Neural progenitor cell (in vitro differentiated cells): ENCODE measurements at regions not wholly inside any gene's neighbourhood (a gene's known extent, or its start where the extent isn't known, plus 50 kb on each side); places are given as distances from the start of the nearest gene placed in this dataset.
A peak's percentile ranks its signal among the peaks of the same experiment; 100 is the strongest.

ENCODE experiments used
- DNase-seq: peaks from one replicate; pipeline ENCODE4 v3.0.0-alpha.2; 2016; ENCODE audit warnings: low spot score
- H2AFZ ChIP-seq: fragments of 200-600 bp; sonication (generic); replicated peaks from 2 replicates; pipeline ENCODE4 v1.6.1; 2016; ENCODE audit warnings: antibody characterized with exemption
- H3F3A ChIP-seq: fragments of 200-600 bp; sonication (generic); 2 replicates; pipeline ENCODE4 v1.6.1; 2016; ENCODE audit warnings: antibody characterized with exemption, low read depth
- H3K27ac ChIP-seq: fragments of 200-600 bp; sonication (generic); 2 replicates; pipeline ENCODE4 v1.5.1; 2016; ENCODE audit warnings: mild to moderate bottlenecking
- H3K27me3 ChIP-seq: fragments of 200-600 bp; sonication (generic); 2 replicates; pipeline ENCODE4 v1.6.1; 2016; ENCODE audit warnings: mild to moderate bottlenecking, moderate library complexity
- H3K36me3 ChIP-seq: fragments of 200-600 bp; sonication (generic); 2 replicates; pipeline ENCODE4 v1.5.1; 2016
- H3K4me1 ChIP-seq: fragments of 200-600 bp; sonication (generic); 2 replicates; pipeline ENCODE4 v1.6.1; 2016; ENCODE audit warnings: mixed run types
- H3K4me2 ChIP-seq: fragments of 200-600 bp; sonication (generic); 2 replicates; pipeline ENCODE4 v1.6.1; 2016
- H3K4me3 ChIP-seq: fragments of 200-600 bp; sonication (generic); 2 replicates; pipeline ENCODE4 v1.5.1; 2016
- H3K79me2 ChIP-seq: fragments of 200-600 bp; sonication (generic); 2 replicates; pipeline ENCODE4 v1.6.1; 2016; ENCODE audit warnings: low read depth
- H3K9ac ChIP-seq: fragments of 200-600 bp; sonication (generic); 2 replicates; pipeline ENCODE4 v1.6.1; 2016
- H3K9me3 ChIP-seq: fragments of 200-600 bp; sonication (generic); 2 replicates; pipeline ENCODE4 v1.5.1; 2016; ENCODE audit warnings: low read depth
- H4K20me1 ChIP-seq: fragments of 200-600 bp; sonication (generic); 2 replicates; pipeline ENCODE4 v1.6.1; 2016; ENCODE audit warnings: low read depth
- H3K27ac Mint-ChIP-seq: 3 replicates; pipeline ENCODE4 v1.8.0; 2021; ENCODE audit warnings: mixed read lengths
- H3K27me3 Mint-ChIP-seq: 2 replicates; pipeline ENCODE4 v1.8.0; 2022; ENCODE audit warnings: low read depth, mild to moderate bottlenecking, inconsistent platforms, moderate library complexity, mixed read lengths; ENCODE audit not compliant: insufficient read depth
- H3K36me3 Mint-ChIP-seq: 3 replicates; pipeline ENCODE4 v1.8.0; 2021; ENCODE audit warnings: mixed read lengths
- H3K4me1 Mint-ChIP-seq: 3 replicates; pipeline ENCODE4 v1.8.0; 2021; ENCODE audit warnings: mixed read lengths
- H3K4me3 Mint-ChIP-seq: 3 replicates; pipeline ENCODE4 v1.8.0; 2021; ENCODE audit warnings: mild to moderate bottlenecking, moderate library complexity, mixed read lengths
- H3K9me3 Mint-ChIP-seq: 3 replicates; pipeline ENCODE4 v1.8.0; 2020; ENCODE audit warnings: mixed read lengths
- CTCF ChIP-seq: fragments of 200-600 bp; sonication (generic); IDR thresholded peaks from 2 replicates; pipeline ENCODE4 v1.5.1; 2017; ENCODE audit warnings: antibody characterized with exemption, mild to moderate bottlenecking
- EZH2 ChIP-seq: fragments of 200-600 bp; sonication (generic); IDR thresholded peaks from 2 replicates; pipeline ENCODE4 v1.6.1; 2017; ENCODE audit warnings: antibody characterized with exemption, mild to moderate bottlenecking, moderate library complexity
- EZH2phosphoT487 ChIP-seq: fragments of 200-600 bp; sonication (generic); IDR thresholded peaks from 2 replicates; pipeline ENCODE4 v1.6.1; 2017; ENCODE audit warnings: antibody characterized with exemption

- no peaks in the 10 kb centered on the region for H3K36me3 ChIP-seq
- DNase-seq, result no peak
- no peak for TF ChIP-seq EZH2
- TF ChIP-seq CTCF, result no peak
- TF ChIP-seq EZH2phosphoT487, result no peak
- Mint-ChIP-seq H3K4me3 (no peak overlapping the region), H3K27ac (peak overlapping the region; percentile 86), H3K9me3 (no peaks in the 10 kb centered on the region), H3K4me1 (peaks cover 8% of the 10 kb centered on the region), H3K27me3 (peaks cover 15% of the 10 kb centered on the region), H3K36me3 (no peaks in the 10 kb centered on the region)
- H3K9ac ChIP-seq, result no peak overlapping the region
- H3K4me2 ChIP-seq, result no peak overlapping the region
- no peaks in the 10 kb centered on the region for H4K20me1 ChIP-seq
- no peaks in the 10 kb centered on the region for H3K79me2 ChIP-seq
- no peaks in the 10 kb centered on the region for H3F3A ChIP-seq
- no peak overlapping the region for H2AFZ ChIP-seq
- H3K9me3 ChIP-seq, result no peaks in the 10 kb centered on the region
- H3K4me3 ChIP-seq, result no peak overlapping the region
- peaks cover 6% of the 10 kb centered on the region for H3K4me1 ChIP-seq
- H3K27me3 ChIP-seq, result no peaks in the 10 kb centered on the region
- no peak overlapping the region for H3K27ac ChIP-seq
These were observed 64.5 kb upstream of the ZNF423 start for GRCh38 chr16:49920397-49920796.

- H3K36me3 ChIP-seq, result no peaks in the 10 kb centered on the region
- no peaks in the 10 kb centered on the region for H3K27me3 ChIP-seq
- no peak for TF ChIP-seq EZH2phosphoT487
- TF ChIP-seq CTCF, result no peak
- TF ChIP-seq EZH2, result no peak
- H3K27ac ChIP-seq, result no peak overlapping the region
- Mint-ChIP-seq H3K4me3 (no peak overlapping the region), H3K27ac (peak overlapping the region; percentile 74), H3K4me1 (peaks cover 8% of the 10 kb centered on the region), H3K9me3 (no peaks in the 10 kb centered on the region), H3K27me3 (peaks cover 13% of the 10 kb centered on the region), H3K36me3 (no peaks in the 10 kb centered on the region)
- peak overlapping the region; percentile 75 for H2AFZ ChIP-seq
- no peaks in the 10 kb centered on the region for H3F3A ChIP-seq
- no peaks in the 10 kb centered on the region for H3K79me2 ChIP-seq
- no peak overlapping the region for H3K4me2 ChIP-seq
- H3K9me3 ChIP-seq, result no peaks in the 10 kb centered on the region
- no peak overlapping the region for H3K4me3 ChIP-seq
- H3K4me1 ChIP-seq, result peaks cover 6% of the 10 kb centered on the region
- DNase-seq, result no peak
- H3K9ac ChIP-seq, result no peak overlapping the region
- H4K20me1 ChIP-seq, result no peaks in the 10 kb centered on the region
These were observed 65.2 kb upstream of the ZNF423 start for GRCh38 chr16:49921106-49921505.

- no peak overlapping the region for H3K9ac ChIP-seq
- Mint-ChIP-seq H3K9me3 (no peaks in the 10 kb centered on the region), H3K4me3 (no peak overlapping the region), H3K27me3 (peaks cover 13% of the 10 kb centered on the region), H3K4me1 (peaks cover 8% of the 10 kb centered on the region), H3K36me3 (no peaks in the 10 kb centered on the region), H3K27ac (peak overlapping the region; percentile 74)
- no peaks in the 10 kb centered on the region for H3K9me3 ChIP-seq
- peak overlapping the region; percentile 75 for H2AFZ ChIP-seq
- no peaks in the 10 kb centered on the region for H3F3A ChIP-seq
- TF ChIP-seq CTCF (peak; percentile 88), EZH2phosphoT487 (no peak)
- no peaks in the 10 kb centered on the region for H4K20me1 ChIP-seq
- no peaks in the 10 kb centered on the region for H3K27me3 ChIP-seq
- DNase-seq, result peak; percentile 86
- no peaks in the 10 kb centered on the region for H3K36me3 ChIP-seq
- H3K4me2 ChIP-seq, result no peak overlapping the region
- H3K79me2 ChIP-seq, result no peaks in the 10 kb centered on the region
- no peak overlapping the region for H3K27ac ChIP-seq
- H3K4me3 ChIP-seq, result no peak overlapping the region
- peaks cover 6% of the 10 kb centered on the region for H3K4me1 ChIP-seq
These were observed 66.0 kb upstream of the ZNF423 start for GRCh38 chr16:49921791-49922456.
